Neuronal stem cell (in vitro differentiated cells): ENCODE measurements at regions not wholly inside any gene's neighbourhood (a gene's known extent, or its start where the extent isn't known, plus 50 kb on each side); places are given as distances from the start of the nearest gene placed in this dataset.

Experiments used
- DNase-seq: peaks from one replicate; pipeline ENCODE4 v3.0.0-alpha.2; 2013; ENCODE audit warnings: low spot score
- H2AFZ ChIP-seq: one replicate; pipeline ENCODE4 v1.6.1; 2013; ENCODE audit warnings: mild to moderate bottlenecking, low read length, inconsistent platforms
- H2AK5ac ChIP-seq: 2 replicates; pipeline ENCODE4 v1.6.1; 2013; ENCODE audit warnings: low read depth, mild to moderate bottlenecking, inconsistent platforms, low read length, moderate library complexity, mixed read lengths
- H2BK120ac ChIP-seq: 2 replicates; pipeline ENCODE4 v1.6.1; 2013; ENCODE audit warnings: low read depth, mild to moderate bottlenecking, inconsistent platforms, low read length, moderate library complexity, mixed read lengths
- H2BK12ac ChIP-seq: one replicate; pipeline ENCODE4 v1.6.1; 2013; ENCODE audit warnings: low read length, inconsistent platforms
- H2BK15ac ChIP-seq: 2 replicates; pipeline ENCODE4 v1.6.1; 2013; ENCODE audit warnings: mild to moderate bottlenecking, low read length, inconsistent platforms, mixed read lengths
- H2BK5ac ChIP-seq: one replicate; pipeline ENCODE4 v1.6.1; 2013; ENCODE audit warnings: inconsistent platforms, mild to moderate bottlenecking, low read length, moderate library complexity
- H3K14ac ChIP-seq: one replicate; pipeline ENCODE4 v1.6.1; 2013; ENCODE audit warnings: low read length, inconsistent platforms
- H3K18ac ChIP-seq: 2 replicates; pipeline ENCODE4 v1.6.1; 2013; ENCODE audit warnings: low read length, inconsistent platforms
- H3K23ac ChIP-seq: 2 replicates; pipeline ENCODE4 v1.6.1; 2013; ENCODE audit warnings: low read depth, mild to moderate bottlenecking, mixed read lengths, low read length, inconsistent platforms; ENCODE audit not compliant: poor library complexity
- H3K27ac ChIP-seq: replicated peaks from 3 replicates; pipeline ENCODE4 v1.5.1; 2013; ENCODE audit warnings: low read length, inconsistent platforms
- H3K27me3 ChIP-seq, 3 experiments: 2 replicates each; pipeline ENCODE4 v1.6.1; 2013; ENCODE audit warnings: low read length in 3 of 3, mild to moderate bottlenecking in 2 of 3, inconsistent platforms in 1 of 3, low read depth in 1 of 3, mixed read lengths in 1 of 3, moderate library complexity in 1 of 3; ENCODE audit not compliant: control insufficient read depth in 3 of 3, insufficient read depth in 3 of 3
- H3K36me3 ChIP-seq, 2 donors: replicated peaks in 1 of 2; 2 replicates each; pipeline ENCODE4 v1.6.1; 2013; ENCODE audit warnings: low read length in 2 of 2; ENCODE audit not compliant: control insufficient read depth in 2 of 2, insufficient read depth in 2 of 2
- H3K4ac ChIP-seq: 2 replicates; pipeline ENCODE4 v1.6.1; 2013; ENCODE audit warnings: inconsistent platforms, mild to moderate bottlenecking, low read length, moderate library complexity
- H3K4me1 ChIP-seq, 2 donors: 1 replicate in 1 of 2; 2 replicates in 1 of 2; pipeline ENCODE4 v1.6.1; 2013; ENCODE audit warnings: low read length in 2 of 2, low read depth in 1 of 2; ENCODE audit not compliant: control insufficient read depth in 2 of 2, insufficient read depth in 1 of 2
- H3K4me2 ChIP-seq: one replicate; pipeline ENCODE4 v1.6.1; 2013; ENCODE audit warnings: mild to moderate bottlenecking, low read length, inconsistent platforms; ENCODE audit not compliant: insufficient read depth, poor library complexity, severe bottlenecking
- H3K4me3 ChIP-seq, 2 donors: 2 replicates each; pipeline ENCODE4 v1.5.1; 2013; ENCODE audit warnings: low read length in 2 of 2, mild to moderate bottlenecking in 2 of 2, inconsistent platforms in 1 of 2, moderate library complexity in 1 of 2
- H3K79me1 ChIP-seq: one replicate; pipeline ENCODE4 v1.6.1; 2013; ENCODE audit warnings: low read depth, mild to moderate bottlenecking, inconsistent platforms, low read length, moderate library complexity
- H3K9ac ChIP-seq: one replicate; pipeline ENCODE4 v1.6.1; 2013; ENCODE audit warnings: mild to moderate bottlenecking, low read depth, low read length, inconsistent platforms; ENCODE audit not compliant: poor library complexity
- H3K9me3 ChIP-seq, 2 donors: replicated peaks in 1 of 2; 2 replicates each; pipeline versions ENCODE3 to v1.6.1; 2013; ENCODE audit warnings: low read length in 2 of 2, mild to moderate bottlenecking in 2 of 2, inconsistent platforms in 1 of 2, low read depth in 1 of 2, mixed read lengths in 1 of 2, moderate library complexity in 1 of 2; ENCODE audit not compliant: control insufficient read depth in 2 of 2, insufficient read depth in 1 of 2
- H4K8ac ChIP-seq: one replicate; pipeline ENCODE4 v1.6.1; 2013; ENCODE audit warnings: low read depth, mild to moderate bottlenecking, inconsistent platforms, low read length, moderate library complexity
- H4K91ac ChIP-seq: one replicate; pipeline ENCODE4 v1.6.1; 2013; ENCODE audit warnings: low read length, low read depth, mild to moderate bottlenecking, inconsistent platforms; ENCODE audit not compliant: poor library complexity
- WGBS, 2 donors: extraction: QIAGEN DNeasy Blood & Tissue Kit; methylation state at CpG; one replicate each; pipeline ENCODE4 v1.1.7; 2013; ENCODE audit warnings: missing lambda C conversion rate in 2 of 2, mixed read lengths in 1 of 2; ENCODE audit not compliant: insufficient read length in 2 of 2, insufficient replicate concordance in 1 of 2; ENCODE audit errors: extremely low coverage in 2 of 2; 5-methylcytosine and 5-hydroxymethylcytosine counted together

DNA sequence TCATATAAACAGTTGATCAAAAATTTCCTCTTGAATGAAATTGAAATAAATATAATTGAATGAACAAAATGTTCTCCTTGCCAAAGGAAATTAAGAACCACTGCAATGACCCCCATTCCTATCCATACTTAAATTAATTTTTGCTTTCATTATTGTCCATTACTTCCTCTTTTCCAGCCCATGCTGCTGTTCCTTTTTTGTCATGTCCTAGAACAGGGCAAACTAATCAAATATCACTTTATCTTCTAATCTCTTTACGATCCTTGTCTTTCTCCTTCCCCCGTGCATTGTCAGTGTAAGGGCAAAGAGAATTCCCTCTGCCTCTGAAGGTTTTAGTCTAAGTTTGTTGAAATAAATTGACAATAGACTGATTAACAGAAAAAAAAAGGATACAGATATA, 203.0 kb downstream of the CENPC start:
- Histone ChIP-seq H3K9ac (no peak overlapping the region), H3K18ac (no peak overlapping the region), H2BK12ac (no peak overlapping the region), H2AK5ac (no peak overlapping the region), H3K79me1 (no peaks in the 10 kb centered on the region), H3K9me3 (no peaks in the 10 kb centered on the region), H4K91ac (no peak overlapping the region), H3K4me2 (no peak overlapping the region), H3K4ac (no peak overlapping the region), H2BK5ac (no peak overlapping the region), H3K36me3 (no peaks in the 10 kb centered on the region), H3K27me3 (no peaks in the 10 kb centered on the region), H3K27ac (no peak overlapping the region), H2BK15ac (no peak overlapping the region), H2BK120ac (no peak overlapping the region), H3K4me1 (peaks cover 3 to 5% of the 10 kb centered on the region in 2 donors), H4K8ac (no peak overlapping the region), H3K14ac (no peak overlapping the region), H3K4me3 (no peak overlapping the region), H3K23ac (no peak overlapping the region), H2AFZ (no peak overlapping the region)
- DNase-seq: no peak
- no CpG with 5 or more reads among the region's 2 CpGs for whole genome bisulfite sequencing, 2 donors

GRCh38 chr4:67333664-67334063, 211.6 kb downstream of the CENPC start:
- no peaks in the 10 kb centered on the region for H3K27me3 ChIP-seq
- H3K14ac ChIP-seq: no peak overlapping the region
- H3K4me2 ChIP-seq: no peak overlapping the region
- no peak overlapping the region for H3K9ac ChIP-seq
- WGBS, 2 donors: no CpG with 5 or more reads among the region's 4 CpGs
- no peak overlapping the region for H2BK12ac ChIP-seq
- no peak overlapping the region for H2AFZ ChIP-seq
- H3K23ac ChIP-seq: no peak overlapping the region
- H3K36me3 ChIP-seq: no peaks in the 10 kb centered on the region
- no peak overlapping the region for H4K91ac ChIP-seq
- no peak overlapping the region for H2AK5ac ChIP-seq
- H3K27ac ChIP-seq: no peak overlapping the region
- H2BK5ac ChIP-seq: no peak overlapping the region
- H3K4ac ChIP-seq: no peak overlapping the region
- DNase-seq: no peak
- no peak overlapping the region for H4K8ac ChIP-seq
- H3K4me1 ChIP-seq: no peaks in the 10 kb centered on the region
- H2BK120ac ChIP-seq: no peak overlapping the region
- no peak overlapping the region for H3K18ac ChIP-seq
- no peak overlapping the region for H2BK15ac ChIP-seq
- no peaks in the 10 kb centered on the region for H3K79me1 ChIP-seq
- no peak overlapping the region for H3K4me3 ChIP-seq
- H3K9me3 ChIP-seq: no peaks in the 10 kb centered on the region

DNA sequence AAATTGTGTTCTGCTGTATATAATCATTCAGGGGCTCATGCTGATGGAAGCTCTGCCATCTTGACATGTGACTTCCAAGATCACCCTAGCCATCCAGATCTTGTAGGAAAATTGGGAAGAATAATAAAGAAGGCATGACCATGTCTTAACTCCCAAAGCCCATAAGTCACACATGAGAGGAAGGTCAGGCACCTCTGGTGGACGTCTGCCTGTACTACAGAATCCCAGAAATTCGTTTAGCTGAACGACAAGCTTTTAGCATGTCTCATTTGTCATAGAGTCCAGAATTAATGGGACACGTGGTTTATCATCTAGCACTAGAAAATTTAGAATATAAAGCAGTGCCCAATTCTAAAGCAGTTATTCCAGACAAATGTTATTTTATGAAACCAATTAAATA, 212.7 kb downstream of the CENPC start:
- Histone ChIP-seq H2BK15ac (no peak overlapping the region), H4K91ac (no peak overlapping the region), H3K79me1 (no peaks in the 10 kb centered on the region), H2BK12ac (no peak overlapping the region), H3K4me2 (no peak overlapping the region), H3K9ac (no peak overlapping the region), H3K18ac (no peak overlapping the region), H3K27me3 (no peaks in the 10 kb centered on the region), H3K27ac (no peak overlapping the region), H2BK5ac (no peak overlapping the region), H2AFZ (no peak overlapping the region), H2AK5ac (no peak overlapping the region), H3K36me3 (no peaks in the 10 kb centered on the region), H3K4me3 (no peak overlapping the region), H3K23ac (no peak overlapping the region), H3K9me3 (no peaks in the 10 kb centered on the region), H3K4ac (no peak overlapping the region), H2BK120ac (no peak overlapping the region), H3K14ac (no peak overlapping the region), H4K8ac (no peak overlapping the region), H3K4me1 (no peaks in the 10 kb centered on the region)
- WGBS, 2 donors: no CpG with 5 or more reads among the region's 4 CpGs
- no peak for DNase-seq

- Histone ChIP-seq H3K23ac (no peak overlapping the region), H3K4ac (no peak overlapping the region), H2AK5ac (no peak overlapping the region), H3K27ac (no peak overlapping the region), H3K79me1 (no peaks in the 10 kb centered on the region), H4K8ac (no peak overlapping the region), H4K91ac (no peak overlapping the region), H2BK12ac (no peak overlapping the region), H2BK5ac (no peak overlapping the region), H3K9ac (no peak overlapping the region), H2AFZ (no peak overlapping the region), H2BK15ac (no peak overlapping the region), H3K4me2 (no peak overlapping the region), H3K36me3 (no peaks in the 10 kb centered on the region), H3K4me1 (no peaks in the 10 kb centered on the region), H3K18ac (no peak overlapping the region), H2BK120ac (no peak overlapping the region), H3K4me3 (no peak overlapping the region), H3K14ac (no peak overlapping the region), H3K27me3 (no peaks in the 10 kb centered on the region), H3K9me3 (no peaks in the 10 kb centered on the region)
- no peak for DNase-seq
- no CpG with 5 or more reads among the region's 1 CpG for WGBS, 2 donors
Observed at GRCh38 chr4:67328393-67328792, 216.9 kb downstream of the CENPC start.
